ENCODE measurements at regions not wholly inside any gene's neighbourhood (a gene's known extent, or its start where the extent isn't known, plus 50 kb on each side); places are given as distances from the start of the nearest gene placed in this dataset.

DNA sequence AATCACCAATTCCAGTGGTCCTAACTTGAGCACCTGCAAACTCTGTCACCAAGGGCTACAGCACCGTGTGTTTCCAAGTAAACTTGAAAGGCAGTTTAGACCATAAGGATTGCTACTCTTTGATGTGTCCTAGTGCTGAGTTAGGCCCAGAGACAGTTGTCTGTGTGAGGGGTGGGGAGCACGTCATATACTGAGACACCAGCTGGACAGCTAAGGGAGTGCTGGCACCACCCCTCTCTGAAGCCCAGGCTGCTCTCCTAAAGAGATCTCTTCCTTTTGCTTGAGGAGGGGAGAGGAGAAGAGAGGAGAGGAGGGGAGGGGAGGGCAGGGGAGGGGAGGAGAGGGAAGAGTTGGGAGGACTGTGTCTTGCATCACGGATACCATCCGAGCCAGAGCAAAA, 218.7 kb upstream of the TACR3 start:
- Histone ChIP-seq H3K9ac (ENCODE audit: insufficient read depth in 1 of 2, low read depth in 2 of 2, low read length in 2 of 2) (no peak overlapping the region), H3K9me3 (replicated peaks; ENCODE audit: control insufficient read depth, insufficient read depth, low read depth, low read length) (no peaks in the 10 kb centered on the region), H3K79me2 (ENCODE audit: control insufficient read depth, insufficient read depth, low read length) (no peaks in the 10 kb centered on the region), H3K36me3 (ENCODE audit: control insufficient read depth, insufficient read depth, low read length) (no peaks in the 10 kb centered on the region), H3K9me1 (ENCODE audit: control insufficient read depth, insufficient read depth, low read length) (no peaks in the 10 kb centered on the region), H3K4me2 (ENCODE audit: insufficient read depth, low read length) (no peak overlapping the region), H2AFZ (ENCODE audit: low read depth, low read length) (no peak overlapping the region), H4K20me1 (replicated peaks; ENCODE audit: control insufficient read depth, insufficient read depth, low read length) (no peaks in the 10 kb centered on the region), H3K4me3 (no peak overlapping the region), H3K27ac (ENCODE audit: extremely low read depth, low read depth, low read length) (no peak overlapping the region), H3K4me1 (replicated peaks in 1 of 2; ENCODE audit: control insufficient read depth in 2 of 2, insufficient read depth in 2 of 2, low read length in 2 of 2) (no peaks in the 10 kb centered on the region), H3K27me3 (ENCODE audit: control insufficient read depth in 2 of 2, insufficient read depth in 2 of 2, low read length in 2 of 2) (no peaks in the 10 kb centered on the region)
- intact Hi-C loops (cut with micrococcal nuclease) = no loop called here
- ATAC-seq (no peak), DNase-seq (ENCODE audit: extremely low read depth in 1 of 4, low spot score in 3 of 4) (no peak), FAIRE-seq (no peak)
- BruUV-seq (replicated peaks) = no TSS peak
- ChIA-PET CTCF (ENCODE audit: low intra/inter-chr PET ratio) (no interaction called here), POLR2A (no interaction called here)
- in situ Hi-C loops (cut with MboI) = loop anchor here (25.0 kb wide), 2 partner anchors 726 to 1326 kb away; no protein-coding TSS in a partner anchor
- 0% methylated on average over 2 of the region's 4 CpGs for WGBS (ENCODE audit: insufficient coverage, low coverage, missing lambda C conversion rate)
- TF ChIP-seq ZNF699 (CRISPR knock-in tag; IDR thresholded peaks at IDR 0.05; ENCODE audit: insufficient replicate concordance) = no peak
- TF ChIP-seq, protein P1, sequence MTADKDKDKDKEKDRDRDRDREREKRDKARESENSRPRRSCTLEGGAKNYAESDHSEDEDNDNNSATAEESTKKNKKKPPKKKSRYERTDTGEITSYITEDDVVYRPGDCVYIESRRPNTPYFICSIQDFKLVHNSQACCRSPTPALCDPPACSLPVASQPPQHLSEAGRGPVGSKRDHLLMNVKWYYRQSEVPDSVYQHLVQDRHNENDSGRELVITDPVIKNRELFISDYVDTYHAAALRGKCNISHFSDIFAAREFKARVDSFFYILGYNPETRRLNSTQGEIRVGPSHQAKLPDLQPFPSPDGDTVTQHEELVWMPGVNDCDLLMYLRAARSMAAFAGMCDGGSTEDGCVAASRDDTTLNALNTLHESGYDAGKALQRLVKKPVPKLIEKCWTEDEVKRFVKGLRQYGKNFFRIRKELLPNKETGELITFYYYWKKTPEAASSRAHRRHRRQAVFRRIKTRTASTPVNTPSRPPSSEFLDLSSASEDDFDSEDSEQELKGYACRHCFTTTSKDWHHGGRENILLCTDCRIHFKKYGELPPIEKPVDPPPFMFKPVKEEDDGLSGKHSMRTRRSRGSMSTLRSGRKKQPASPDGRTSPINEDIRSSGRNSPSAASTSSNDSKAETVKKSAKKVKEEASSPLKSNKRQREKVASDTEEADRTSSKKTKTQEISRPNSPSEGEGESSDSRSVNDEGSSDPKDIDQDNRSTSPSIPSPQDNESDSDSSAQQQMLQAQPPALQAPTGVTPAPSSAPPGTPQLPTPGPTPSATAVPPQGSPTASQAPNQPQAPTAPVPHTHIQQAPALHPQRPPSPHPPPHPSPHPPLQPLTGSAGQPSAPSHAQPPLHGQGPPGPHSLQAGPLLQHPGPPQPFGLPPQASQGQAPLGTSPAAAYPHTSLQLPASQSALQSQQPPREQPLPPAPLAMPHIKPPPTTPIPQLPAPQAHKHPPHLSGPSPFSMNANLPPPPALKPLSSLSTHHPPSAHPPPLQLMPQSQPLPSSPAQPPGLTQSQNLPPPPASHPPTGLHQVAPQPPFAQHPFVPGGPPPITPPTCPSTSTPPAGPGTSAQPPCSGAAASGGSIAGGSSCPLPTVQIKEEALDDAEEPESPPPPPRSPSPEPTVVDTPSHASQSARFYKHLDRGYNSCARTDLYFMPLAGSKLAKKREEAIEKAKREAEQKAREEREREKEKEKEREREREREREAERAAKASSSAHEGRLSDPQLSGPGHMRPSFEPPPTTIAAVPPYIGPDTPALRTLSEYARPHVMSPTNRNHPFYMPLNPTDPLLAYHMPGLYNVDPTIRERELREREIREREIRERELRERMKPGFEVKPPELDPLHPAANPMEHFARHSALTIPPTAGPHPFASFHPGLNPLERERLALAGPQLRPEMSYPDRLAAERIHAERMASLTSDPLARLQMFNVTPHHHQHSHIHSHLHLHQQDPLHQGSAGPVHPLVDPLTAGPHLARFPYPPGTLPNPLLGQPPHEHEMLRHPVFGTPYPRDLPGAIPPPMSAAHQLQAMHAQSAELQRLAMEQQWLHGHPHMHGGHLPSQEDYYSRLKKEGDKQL (CRISPR knock-in tag; IDR thresholded peaks at IDR 0.05; ENCODE audit: borderline replicate concordance) = no peak
- no peak for TF ChIP-seq HSF4 (CRISPR knock-in tag; IDR thresholded peaks at IDR 0.05; ENCODE audit: borderline replicate concordance)
- no peak for TF ChIP-seq ID3 (CRISPR knock-in tag; IDR thresholded peaks at IDR 0.05)
- TF ChIP-seq ID3 (tag; IDR thresholded peaks at IDR 0.05) = no peak
- no peak for TF ChIP-seq ZBTB7A (IDR thresholded peaks at IDR 0.05; ENCODE audit: borderline replicate concordance, control insufficient read depth, low read depth, low read length)
